ENCODE measurements at regions not wholly inside any gene's neighbourhood (a gene's known extent, or its start where the extent isn't known, plus 50 kb on each side); places are given as distances from the start of the nearest gene placed in this dataset.
A peak's percentile ranks its signal among the peaks of the same experiment; 100 is the strongest.

- no peak for DNase-seq
Observed at GRCh38 chr1:239896569-239896968, 195.1 kb upstream of the FMN2 start.

GRCh38 chr1:239896980-239897379 is 194.7 kb upstream of the FMN2 start:
- no peak for DNase-seq

GRCh38 chr1:239897458-239897857 is 194.2 kb upstream of the FMN2 start:
- no peak for DNase-seq

- DNase-seq: peak; percentile 58
Observed at GRCh38 chr1:239898062-239898730, 193.5 kb upstream of the FMN2 start.

- no peak for DNase-seq
Observed at GRCh38 chr1:239899747-239900146, 191.9 kb upstream of the FMN2 start.

- DNase-seq: no peak
Observed at GRCh38 chr1:239906394-239906793, 185.3 kb upstream of the FMN2 start.

- no peak for DNase-seq
Observed at GRCh38 chr1:239909898-239910297, 181.8 kb upstream of the FMN2 start.

GRCh38 chr1:239912471-239912870 is 179.2 kb upstream of the FMN2 start:
- DNase-seq: no peak

GRCh38 chr1:239913141-239913585 is 178.5 kb upstream of the FMN2 start:
- DNase-seq: no peak

GRCh38 chr1:239914751-239915231 is 176.9 kb upstream of the FMN2 start:
- DNase-seq: no peak

GRCh38 chr1:239918634-239919033 is 173.0 kb upstream of the FMN2 start:
- DNase-seq: no peak

- DNase-seq: no peak
Observed at GRCh38 chr1:239920214-239920613, 171.5 kb upstream of the FMN2 start.

- DNase-seq: no peak
Observed at GRCh38 chr1:239922778-239923522, 168.7 kb upstream of the FMN2 start.

GRCh38 chr1:239924741-239925350 is 166.8 kb upstream of the FMN2 start:
- no peak for DNase-seq

GRCh38 chr1:239926184-239926583 is 165.5 kb upstream of the FMN2 start:
- DNase-seq: no peak

- no peak for DNase-seq
Observed at GRCh38 chr1:239929317-239929716, 162.4 kb upstream of the FMN2 start.

GRCh38 chr1:239930686-239931262 is 160.9 kb upstream of the FMN2 start:
- DNase-seq: no peak

GRCh38 chr1:239931341-239931740 is 160.3 kb upstream of the FMN2 start:
- DNase-seq: no peak

GRCh38 chr1:239939602-239940001 is 152.1 kb upstream of the FMN2 start:
- no peak for DNase-seq

GRCh38 chr1:239943761-239944160 is 147.9 kb upstream of the FMN2 start:
- DNase-seq: no peak

- DNase-seq: no peak
Observed at GRCh38 chr1:239944666-239945065, 147.0 kb upstream of the FMN2 start.

GRCh38 chr1:239947801-239948200 is 143.9 kb upstream of the FMN2 start:
- no peak for DNase-seq

GRCh38 chr1:239951511-239952140 is 140.1 kb upstream of the FMN2 start:
- peak; percentile 3 for DNase-seq
